GM21381 (cell line): ENCODE measurements at regions not wholly inside any gene's neighbourhood (a gene's known extent, or its start where the extent isn't known, plus 50 kb on each side); places are given as distances from the start of the nearest gene placed in this dataset.

Source experiments
- ATAC-seq: cut with Tn5 transposase; IDR thresholded peaks from one replicate; pipeline ENCODE4 v1.9.1; 2021; ENCODE audit warnings: mild to moderate bottlenecking, moderate library complexity; ENCODE audit not compliant: unreplicated experiment

GRCh38 chr6:6376845-6377244, 56.4 kb upstream of the F13A1 start:
- no peak for ATAC-seq

GRCh38 chr6:6377621-6378020, 57.2 kb upstream of the F13A1 start:
- ATAC-seq: no peak

DNA sequence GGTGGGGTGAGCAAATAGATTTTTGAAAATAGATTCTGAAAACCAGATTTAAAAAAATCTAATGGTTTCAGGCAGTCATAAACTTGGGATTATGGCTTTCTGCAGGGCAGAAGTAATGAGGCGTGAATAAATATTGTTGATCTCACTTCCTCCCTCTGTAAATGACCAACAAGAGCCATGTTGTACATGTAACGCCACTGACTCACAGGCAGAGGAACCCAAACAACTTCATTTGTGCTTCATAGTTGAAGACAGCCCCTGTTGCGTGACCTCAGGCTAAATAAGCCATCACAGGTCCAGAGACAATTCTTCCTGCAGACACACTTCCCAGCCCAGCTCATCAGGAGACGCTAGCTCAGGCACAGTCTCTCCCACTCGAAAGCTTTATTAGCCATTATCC, 59.1 kb upstream of the F13A1 start:
- no peak for ATAC-seq

GRCh38 chr6:6384520-6384919, 64.1 kb upstream of the F13A1 start:
- ATAC-seq: no peak

DNA sequence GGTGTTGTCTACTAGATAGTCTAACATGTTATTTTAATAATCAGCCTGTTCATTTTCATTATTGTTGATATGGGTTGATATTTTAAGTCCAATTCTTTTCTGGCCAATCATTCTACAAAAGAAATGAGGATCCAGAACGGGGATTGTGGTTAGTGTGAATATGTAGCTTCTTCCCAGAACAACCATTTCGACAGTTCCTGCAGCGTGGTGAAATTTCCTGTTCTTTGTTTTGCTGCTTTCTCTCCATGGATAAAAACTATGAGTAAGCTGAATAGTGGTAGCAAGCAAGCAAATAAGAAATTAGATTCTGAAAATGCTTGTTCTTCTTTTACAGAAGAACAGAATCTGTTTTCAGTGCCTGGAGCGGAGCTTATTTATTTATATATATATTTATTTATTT, 65.5 kb upstream of the F13A1 start:
- no peak for ATAC-seq

DNA sequence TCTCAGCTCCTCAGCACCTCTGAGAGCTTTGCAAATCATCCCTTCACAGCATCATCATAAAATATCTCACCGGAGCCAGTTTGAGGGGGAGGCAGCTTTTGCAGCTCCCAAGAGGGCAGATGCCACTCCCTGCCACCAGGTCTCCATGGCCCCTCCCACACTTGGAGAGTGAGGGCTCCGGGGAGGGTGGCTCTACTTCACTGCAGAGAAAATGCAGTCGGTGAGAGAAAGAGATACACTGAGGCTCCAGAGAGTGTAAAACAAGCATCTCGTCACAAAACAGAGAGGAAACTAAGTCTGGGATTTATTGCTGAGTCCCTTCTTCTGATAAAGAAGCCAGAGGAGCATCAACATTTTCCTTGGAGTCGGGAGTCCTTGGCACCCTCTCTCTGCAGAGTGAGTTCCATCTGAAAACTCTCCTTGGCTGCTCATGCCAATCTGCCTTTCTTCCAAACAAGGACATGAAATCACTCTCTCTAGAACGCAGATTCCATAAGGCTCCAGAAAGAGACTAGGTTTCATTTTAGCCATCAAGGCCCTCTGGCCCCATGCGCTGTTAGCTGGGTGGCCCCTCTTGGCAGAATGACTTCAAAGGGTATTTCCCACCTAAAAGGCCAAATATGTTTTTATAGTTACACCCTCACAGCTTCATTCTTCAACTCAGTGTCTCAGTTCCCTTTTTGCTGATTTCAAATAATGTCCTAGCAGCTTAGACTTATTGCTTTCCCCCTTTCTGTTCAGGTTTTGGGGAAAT, 70.6 kb upstream of the F13A1 start:
- no peak for ATAC-seq

DNA sequence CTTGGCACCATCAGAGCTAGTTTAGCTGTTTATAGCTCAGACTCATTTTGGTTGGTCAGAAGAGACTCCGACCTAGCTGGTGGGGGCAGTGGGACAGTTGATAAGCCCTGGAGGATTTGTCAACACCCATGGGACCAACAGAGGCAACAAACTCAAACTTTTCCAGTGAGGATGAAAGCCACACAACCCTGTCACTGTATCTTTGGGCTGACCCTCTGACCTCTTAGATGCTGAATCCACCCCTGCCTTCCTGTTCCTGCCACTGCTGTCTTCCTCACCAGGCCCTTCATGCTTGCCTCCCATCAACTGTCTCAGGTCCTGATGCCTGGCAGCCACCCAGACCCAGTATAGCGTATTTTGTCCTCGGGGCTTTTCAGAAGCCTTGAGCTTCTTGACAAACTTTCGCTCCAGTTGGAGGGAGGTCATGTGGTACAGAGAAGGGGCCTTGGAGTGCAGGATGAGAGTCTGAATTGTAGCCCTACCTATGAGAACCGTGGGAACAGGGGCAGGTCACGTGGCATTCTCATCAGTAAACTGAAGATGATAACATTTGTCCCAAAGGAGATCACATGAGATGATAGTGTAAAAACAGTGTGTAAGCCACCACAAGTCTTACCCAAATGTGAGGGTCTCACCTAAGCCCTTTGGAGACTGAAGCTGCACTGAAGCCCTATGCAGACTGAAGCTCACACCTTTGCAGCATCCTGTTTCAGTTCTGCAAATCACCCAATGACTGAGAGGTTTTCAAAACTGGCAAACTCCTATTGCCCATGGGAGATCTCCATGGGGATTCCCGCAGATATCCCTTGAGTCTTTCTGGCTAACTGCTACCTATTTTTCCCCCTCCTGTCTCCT, 72.0 kb upstream of the F13A1 start:
- peak; percentile 72 for ATAC-seq

- peak; percentile 16 for ATAC-seq
Measured at GRCh38 chr6:6393069-6393529, 72.6 kb upstream of the F13A1 start.

- no peak for ATAC-seq
Measured at GRCh38 chr6:6395581-6396197, 75.2 kb upstream of the F13A1 start.

- no peak for ATAC-seq
Measured at GRCh38 chr6:6397842-6398241, 77.4 kb upstream of the F13A1 start.

- no peak for ATAC-seq
Measured at GRCh38 chr6:6399568-6399967, 79.1 kb upstream of the F13A1 start.

DNA sequence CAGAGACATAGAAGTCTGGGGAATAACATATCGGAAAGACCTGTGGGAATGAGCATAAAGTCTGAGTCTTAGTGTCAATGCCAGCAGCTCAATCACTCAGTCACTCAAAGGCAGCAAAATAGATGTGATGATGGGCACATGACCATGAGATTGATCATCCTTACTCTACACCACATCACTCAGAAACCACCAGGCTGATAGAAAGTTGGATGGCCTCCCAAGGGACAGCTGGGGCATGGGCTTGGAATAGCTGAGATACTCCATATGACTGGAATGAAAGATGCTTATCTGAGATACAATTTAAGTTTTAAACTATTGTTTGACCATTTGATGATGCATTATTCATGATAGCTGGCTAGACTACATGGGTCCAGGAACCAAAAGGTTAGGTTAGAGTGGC, 80.9 kb upstream of the F13A1 start:
- no peak for ATAC-seq

GRCh38 chr6:6402006-6402405, 81.5 kb upstream of the F13A1 start:
- ATAC-seq: no peak

GRCh38 chr6:6402591-6402990, 82.1 kb upstream of the F13A1 start:
- ATAC-seq: no peak

DNA sequence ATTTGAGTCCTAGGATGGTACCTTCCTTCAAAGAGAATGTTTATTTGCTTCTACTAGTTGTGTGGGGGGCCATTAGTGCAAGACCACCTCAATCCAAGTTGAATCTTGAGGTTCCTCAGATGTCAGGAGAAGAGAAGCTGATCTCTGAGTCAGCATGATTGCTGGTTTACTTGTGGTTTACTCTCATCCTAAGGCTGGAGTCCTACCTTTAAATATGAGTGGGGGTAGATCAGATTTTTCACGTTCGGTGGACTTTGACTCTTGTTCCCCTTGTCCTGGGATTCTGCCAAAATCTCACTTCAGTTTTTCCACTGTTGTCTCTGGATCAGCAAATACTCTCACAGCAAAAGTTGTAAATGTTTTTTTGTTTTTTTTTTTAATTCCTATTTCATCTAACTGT, 84.6 kb upstream of the F13A1 start:
- ATAC-seq: no peak

GRCh38 chr6:6405997-6406714, 85.7 kb upstream of the F13A1 start:
- ATAC-seq: no peak

DNA sequence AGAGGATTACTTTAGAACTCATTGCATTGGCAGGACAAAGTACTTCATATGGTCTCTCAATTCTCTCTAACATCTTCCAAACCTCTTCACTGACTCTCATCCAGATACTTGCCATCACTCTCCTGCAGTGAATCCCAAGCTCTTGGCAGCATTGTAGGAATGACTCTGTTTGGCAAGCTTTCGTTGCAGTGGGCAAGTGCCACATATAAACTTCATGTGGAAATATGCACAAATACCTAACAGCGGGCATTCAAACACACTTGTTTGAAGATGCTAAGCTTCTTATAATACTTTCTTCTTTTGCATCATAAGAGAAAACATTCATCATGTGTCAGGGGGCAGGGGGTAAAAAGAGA, 86.2 kb upstream of the F13A1 start:
- no peak for ATAC-seq

DNA sequence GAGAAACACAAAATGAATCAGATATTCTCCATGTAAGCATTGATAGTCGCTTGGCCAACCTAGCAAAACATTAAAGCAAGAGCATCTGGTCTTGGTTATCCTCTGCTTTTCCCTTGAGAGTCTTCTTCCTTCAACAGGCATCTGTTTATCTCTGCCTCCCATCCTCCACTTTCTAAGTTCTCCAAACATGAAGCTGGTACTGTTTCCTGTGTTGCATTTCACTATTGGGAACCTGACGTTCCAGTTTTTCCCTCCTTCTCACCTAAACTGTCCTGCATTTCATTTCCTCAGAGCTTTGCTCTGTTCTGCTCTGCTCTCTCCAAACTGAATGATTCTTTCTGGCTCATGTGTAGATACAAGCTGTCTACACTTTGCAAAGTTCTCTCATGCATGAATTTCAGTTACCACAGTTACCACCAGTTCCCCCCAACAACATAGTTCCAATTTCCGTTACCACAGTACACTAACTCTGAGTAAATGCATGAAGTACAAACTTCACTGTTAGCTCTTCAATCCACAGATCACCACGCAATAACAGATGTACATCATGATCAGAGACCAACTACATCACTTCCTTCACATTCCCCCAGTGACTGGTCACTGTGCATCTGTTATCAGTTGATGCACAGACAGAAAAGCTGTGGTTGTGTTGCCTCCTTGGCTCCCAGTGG, 86.7 kb upstream of the F13A1 start:
- ATAC-seq: peak; percentile 93

GRCh38 chr6:6409397-6410030, 89.1 kb upstream of the F13A1 start:
- ATAC-seq: no peak

- ATAC-seq: no peak
Measured at GRCh38 chr6:6411115-6411514, 90.7 kb upstream of the F13A1 start.
